Chondrocyte (in vitro differentiated cells): ENCODE measurements at regions not wholly inside any gene's neighbourhood (a gene's known extent, or its start where the extent isn't known, plus 50 kb on each side); places are given as distances from the start of the nearest gene placed in this dataset.

Source experiments
- DNase-seq: peaks from one replicate; pipeline ENCODE4 v3.0.0; 2021; ENCODE audit warnings: mixed read lengths, low spot score
- H3K27ac Mint-ChIP-seq: one replicate; pipeline ENCODE4 v1.8.0; 2021; ENCODE audit warnings: mild to moderate bottlenecking, moderate library complexity, mixed read lengths; ENCODE audit not compliant: unreplicated experiment
- H3K27me3 Mint-ChIP-seq: 2 replicates; pipeline ENCODE4 v1.8.0; 2021; ENCODE audit warnings: low read depth, mixed read lengths
- H3K36me3 Mint-ChIP-seq: 2 replicates; pipeline ENCODE4 v1.8.0; 2021; ENCODE audit warnings: low read depth, mixed read lengths
- H3K4me1 Mint-ChIP-seq: 2 replicates; pipeline ENCODE4 v1.8.0; 2021; ENCODE audit warnings: low read depth, mild to moderate bottlenecking, mixed read lengths
- H3K4me3 Mint-ChIP-seq: one replicate; pipeline ENCODE4 v1.8.0; 2021; ENCODE audit warnings: mild to moderate bottlenecking, moderate library complexity, mixed read lengths; ENCODE audit not compliant: unreplicated experiment
- H3K9me3 Mint-ChIP-seq: 2 replicates; pipeline ENCODE4 v1.8.0; 2021; ENCODE audit warnings: low read depth, mixed read lengths
- CTCF ChIP-seq: fragments of 200-600 bp; sonication (generic); IDR thresholded peaks from 2 replicates; pipeline ENCODE4 v1.5.0; 2021; ENCODE audit warnings: antibody characterized with exemption, mild to moderate bottlenecking, moderate library complexity

- Mint-ChIP-seq H3K9me3 (no peaks in the 10 kb centered on the region), H3K27ac (no peak overlapping the region), H3K36me3 (peaks cover 5% of the 10 kb centered on the region), H3K4me1 (peaks cover 9% of the 10 kb centered on the region), H3K4me3 (no peak overlapping the region), H3K27me3 (peaks cover 11% of the 10 kb centered on the region)
- no peak for TF ChIP-seq CTCF
- peak; percentile 82 for DNase-seq
These were observed 126.5 kb downstream of the DLL1 start for GRCh38 chr6:170164271-170164900.

- Mint-ChIP-seq H3K27me3 (peaks cover 11% of the 10 kb centered on the region), H3K4me1 (peaks cover 9% of the 10 kb centered on the region), H3K36me3 (peaks cover 3% of the 10 kb centered on the region), H3K9me3 (no peaks in the 10 kb centered on the region), H3K27ac (no peak overlapping the region), H3K4me3 (no peak overlapping the region)
- TF ChIP-seq CTCF = no peak
- peak; percentile 70 for DNase-seq
These were observed 127.3 kb downstream of the DLL1 start for GRCh38 chr6:170163405-170164170.

GRCh38 chr6:170162775-170163404 lies 128.0 kb downstream of the DLL1 start:
- H3K36me3 Mint-ChIP-seq = no peaks in the 10 kb centered on the region
- TF ChIP-seq CTCF = no peak
- no peaks in the 10 kb centered on the region for H3K9me3 Mint-ChIP-seq
- peaks cover 9% of the 10 kb centered on the region for H3K4me1 Mint-ChIP-seq
- no peak overlapping the region for H3K27ac Mint-ChIP-seq
- no peak overlapping the region for H3K4me3 Mint-ChIP-seq
- peaks cover 11% of the 10 kb centered on the region for H3K27me3 Mint-ChIP-seq
- DNase-seq = peak; percentile 50

GRCh38 chr6:170162011-170162774 lies 128.7 kb downstream of the DLL1 start:
- no peak for TF ChIP-seq CTCF
- H3K9me3 Mint-ChIP-seq = no peaks in the 10 kb centered on the region
- peaks cover 9% of the 10 kb centered on the region for H3K4me1 Mint-ChIP-seq
- no peak overlapping the region for H3K4me3 Mint-ChIP-seq
- no peak overlapping the region for H3K27ac Mint-ChIP-seq
- peak; percentile 79 for DNase-seq
- no peaks in the 10 kb centered on the region for H3K36me3 Mint-ChIP-seq
- peaks cover 11% of the 10 kb centered on the region for H3K27me3 Mint-ChIP-seq
